ENCODE measurements at regions not wholly inside any gene's neighbourhood (a gene's known extent, or its start where the extent isn't known, plus 50 kb on each side); places are given as distances from the start of the nearest gene placed in this dataset.

GRCh38 chr5:105849701-105850100 is 1821.0 kb downstream of the EFNA5 start:
- TF ChIP-seq REST (IDR thresholded peaks at IDR 0.05; ENCODE audit: insufficient read depth in 1 of 2, low read depth in 2 of 2, low read length in 2 of 2) (no peak), POLR2AphosphoS5 (IDR thresholded peaks at IDR 0.05; ENCODE audit: low read depth, low read length) (no peak), FOXP2 (optimal IDR thresholded peaks at IDR 0.05; ENCODE audit: borderline replicate concordance, extremely low read depth, extremely low read length, insufficient read depth) (no peak), SIN3A (IDR thresholded peaks at IDR 0.05; ENCODE audit: borderline replicate concordance, insufficient read depth, low read length) (no peak), TAF1 (IDR thresholded peaks at IDR 0.05; ENCODE audit: borderline replicate concordance, insufficient read depth, low read length) (no peak)

- TF ChIP-seq TAF1 (IDR thresholded peaks at IDR 0.05; ENCODE audit: borderline replicate concordance, insufficient read depth, low read length) (no peak), SIN3A (IDR thresholded peaks at IDR 0.05; ENCODE audit: borderline replicate concordance, insufficient read depth, low read length) (no peak), FOXP2 (optimal IDR thresholded peaks at IDR 0.05; ENCODE audit: borderline replicate concordance, extremely low read depth, extremely low read length, insufficient read depth) (no peak), POLR2AphosphoS5 (IDR thresholded peaks at IDR 0.05; ENCODE audit: low read depth, low read length) (no peak), REST (IDR thresholded peaks at IDR 0.05; ENCODE audit: insufficient read depth in 1 of 2, low read depth in 2 of 2, low read length in 2 of 2) (no peak)
Measured at GRCh38 chr5:105840800-105841199, 1829.9 kb downstream of the EFNA5 start.

- no peak for TF ChIP-seq REST (IDR thresholded peaks at IDR 0.05; ENCODE audit: insufficient read depth in 1 of 2, low read depth in 2 of 2, low read length in 2 of 2)
- TF ChIP-seq POLR2AphosphoS5 (IDR thresholded peaks at IDR 0.05; ENCODE audit: low read depth, low read length), result no peak
Measured at GRCh38 chr5:105836887-105837286, 1833.8 kb downstream of the EFNA5 start.

GRCh38 chr5:105836268-105836667 is 1834.5 kb downstream of the EFNA5 start:
- no peak for TF ChIP-seq FOXP2 (optimal IDR thresholded peaks at IDR 0.05; ENCODE audit: borderline replicate concordance, extremely low read depth, extremely low read length, insufficient read depth)
- no peak for TF ChIP-seq REST (IDR thresholded peaks at IDR 0.05; ENCODE audit: insufficient read depth in 1 of 2, low read depth in 2 of 2, low read length in 2 of 2)
- no peak for TF ChIP-seq POLR2AphosphoS5 (IDR thresholded peaks at IDR 0.05; ENCODE audit: low read depth, low read length)
- TF ChIP-seq SIN3A (IDR thresholded peaks at IDR 0.05; ENCODE audit: borderline replicate concordance, insufficient read depth, low read length), result no peak
- no peak for TF ChIP-seq TAF1 (IDR thresholded peaks at IDR 0.05; ENCODE audit: borderline replicate concordance, insufficient read depth, low read length)

- TF ChIP-seq SIN3A (IDR thresholded peaks at IDR 0.05; ENCODE audit: borderline replicate concordance, insufficient read depth, low read length) (no peak), REST (IDR thresholded peaks at IDR 0.05; ENCODE audit: insufficient read depth in 1 of 2, low read depth in 2 of 2, low read length in 2 of 2) (no peak), FOXP2 (optimal IDR thresholded peaks at IDR 0.05; ENCODE audit: borderline replicate concordance, extremely low read depth, extremely low read length, insufficient read depth) (no peak), POLR2AphosphoS5 (IDR thresholded peaks at IDR 0.05; ENCODE audit: low read depth, low read length) (no peak), TAF1 (IDR thresholded peaks at IDR 0.05; ENCODE audit: borderline replicate concordance, insufficient read depth, low read length) (no peak)
Measured at GRCh38 chr5:105828821-105829220, 1841.9 kb downstream of the EFNA5 start.

Measured in PFSK-1 (cell line).